ENCODE measurements at regions not wholly inside any gene's neighbourhood (a gene's known extent, or its start where the extent isn't known, plus 50 kb on each side); places are given as distances from the start of the nearest gene placed in this dataset.

DNA sequence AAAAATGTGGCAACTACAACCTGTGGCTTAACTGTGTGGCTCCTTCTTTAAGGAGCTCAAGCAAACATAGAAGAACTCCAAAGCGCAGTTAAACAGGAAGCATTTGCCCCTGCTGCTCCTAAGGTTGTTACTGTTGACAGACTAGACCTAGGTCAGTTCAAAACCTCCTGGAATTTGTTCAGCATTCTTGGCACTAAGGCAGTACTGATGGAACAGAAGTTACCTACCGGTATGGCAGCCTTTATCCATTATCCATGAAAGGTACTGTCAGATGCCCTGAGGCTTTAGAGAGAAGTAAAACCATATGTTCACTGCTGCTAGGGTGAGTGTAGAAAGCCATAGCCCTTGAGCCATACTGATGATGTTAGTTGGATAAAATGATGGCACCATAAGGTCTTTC, 916.5 kb upstream of the FAT3 start:
- H3K36me3 ChIP-seq (replicated peaks in 1 of 2; ENCODE audit: control insufficient read depth in 2 of 2, insufficient read depth in 2 of 2, low read length in 2 of 2), result no peaks in the 10 kb centered on the region
- H2BK120ac ChIP-seq (ENCODE audit: low read depth, low read length), result no peak overlapping the region
- H3K27me3 ChIP-seq (ENCODE audit: control insufficient read depth in 3 of 3, insufficient read depth in 3 of 3, low read depth in 1 of 3, low read length in 3 of 3), result no peaks in the 10 kb centered on the region
- no peak overlapping the region for H2AFZ ChIP-seq (ENCODE audit: low read length)
- H2AK5ac ChIP-seq (ENCODE audit: low read depth, low read length), result no peak overlapping the region
- no peak overlapping the region for H2BK15ac ChIP-seq (ENCODE audit: low read length)
- H2BK5ac ChIP-seq (ENCODE audit: low read length), result no peak overlapping the region
- H3K18ac ChIP-seq (ENCODE audit: low read length), result no peak overlapping the region
- WGBS, 2 donors (ENCODE audit: extremely low coverage in 2 of 2, insufficient read length in 2 of 2, insufficient replicate concordance in 1 of 2), result no CpG with 5 or more reads among the region's 2 CpGs
- no peak for DNase-seq (ENCODE audit: low spot score)
- peaks cover 0 to 3% of the 10 kb centered on the region in 2 donors for H3K4me1 ChIP-seq (ENCODE audit: control insufficient read depth in 2 of 2, insufficient read depth in 1 of 2, low read depth in 1 of 2, low read length in 2 of 2)
- H3K4ac ChIP-seq (ENCODE audit: low read length), result no peak overlapping the region
- no peak overlapping the region for H4K91ac ChIP-seq (ENCODE audit: low read depth, low read length, poor library complexity)
- no peak overlapping the region for H3K14ac ChIP-seq (ENCODE audit: low read length)
- H2BK12ac ChIP-seq (ENCODE audit: low read length), result no peak overlapping the region
- H3K4me2 ChIP-seq (ENCODE audit: insufficient read depth, low read length, poor library complexity, severe bottlenecking), result no peak overlapping the region
- H3K9me3 ChIP-seq (replicated peaks in 1 of 2; ENCODE audit: control insufficient read depth in 2 of 2, insufficient read depth in 1 of 2, low read depth in 1 of 2, low read length in 2 of 2), result no peaks in the 10 kb centered on the region
- no peak overlapping the region for H3K23ac ChIP-seq (ENCODE audit: low read depth, low read length, poor library complexity)
- H3K79me1 ChIP-seq (ENCODE audit: low read depth, low read length), result no peaks in the 10 kb centered on the region
- H3K4me3 ChIP-seq (ENCODE audit: low read length in 2 of 2), result no peak overlapping the region
- no peak overlapping the region for H4K8ac ChIP-seq (ENCODE audit: low read depth, low read length)
- H3K27ac ChIP-seq (replicated peaks; ENCODE audit: low read length), result no peak overlapping the region
- no peak overlapping the region for H3K9ac ChIP-seq (ENCODE audit: low read depth, low read length, poor library complexity)

DNA sequence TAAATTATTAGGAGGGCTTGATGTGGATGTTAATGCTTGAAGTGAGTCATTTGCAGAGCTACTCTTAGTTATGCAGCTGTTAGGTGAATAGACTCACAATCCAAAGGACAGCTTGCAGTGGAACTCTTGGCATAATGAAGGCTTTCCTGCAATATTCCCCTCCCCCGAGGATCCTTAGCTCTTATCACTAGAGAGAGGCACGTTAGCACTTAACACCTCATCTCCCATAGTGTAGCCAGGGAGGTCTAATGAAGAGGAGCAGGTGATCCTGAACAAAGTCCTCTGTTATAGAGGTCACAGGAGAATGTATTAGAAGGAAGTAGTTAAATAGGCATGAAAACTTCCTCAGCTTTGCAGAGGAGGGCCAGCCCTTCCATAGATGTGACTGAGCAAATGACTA, 919.2 kb upstream of the FAT3 start:
- Histone ChIP-seq H3K4me2 (ENCODE audit: insufficient read depth, low read length, poor library complexity, severe bottlenecking) (no peak overlapping the region), H3K36me3 (replicated peaks in 1 of 2; ENCODE audit: control insufficient read depth in 2 of 2, insufficient read depth in 2 of 2, low read length in 2 of 2) (no peaks in the 10 kb centered on the region), H3K27ac (replicated peaks; ENCODE audit: low read length) (no peak overlapping the region), H4K91ac (ENCODE audit: low read depth, low read length, poor library complexity) (no peak overlapping the region), H3K18ac (ENCODE audit: low read length) (no peak overlapping the region), H3K4me1 (ENCODE audit: control insufficient read depth in 2 of 2, insufficient read depth in 1 of 2, low read depth in 1 of 2, low read length in 2 of 2) (peaks cover 0 to 3% of the 10 kb centered on the region in 2 donors), H2BK5ac (ENCODE audit: low read length) (no peak overlapping the region), H3K4ac (ENCODE audit: low read length) (no peak overlapping the region), H3K9me3 (replicated peaks in 1 of 2; ENCODE audit: control insufficient read depth in 2 of 2, insufficient read depth in 1 of 2, low read depth in 1 of 2, low read length in 2 of 2) (no peaks in the 10 kb centered on the region), H3K4me3 (ENCODE audit: low read length in 2 of 2) (no peak overlapping the region), H2AFZ (ENCODE audit: low read length) (no peak overlapping the region), H3K9ac (ENCODE audit: low read depth, low read length, poor library complexity) (no peak overlapping the region), H2BK120ac (ENCODE audit: low read depth, low read length) (no peak overlapping the region), H3K14ac (ENCODE audit: low read length) (no peak overlapping the region), H4K8ac (ENCODE audit: low read depth, low read length) (no peak overlapping the region), H3K23ac (ENCODE audit: low read depth, low read length, poor library complexity) (no peak overlapping the region), H3K27me3 (ENCODE audit: control insufficient read depth in 3 of 3, insufficient read depth in 3 of 3, low read depth in 1 of 3, low read length in 3 of 3) (no peaks in the 10 kb centered on the region), H2AK5ac (ENCODE audit: low read depth, low read length) (no peak overlapping the region), H2BK12ac (ENCODE audit: low read length) (no peak overlapping the region), H2BK15ac (ENCODE audit: low read length) (no peak overlapping the region), H3K79me1 (ENCODE audit: low read depth, low read length) (no peaks in the 10 kb centered on the region)
- WGBS, 2 donors (ENCODE audit: extremely low coverage in 2 of 2, insufficient read length in 2 of 2, insufficient replicate concordance in 1 of 2), result no CpG with 5 or more reads among the region's 2 CpGs
- DNase-seq (ENCODE audit: low spot score), result no peak

DNA sequence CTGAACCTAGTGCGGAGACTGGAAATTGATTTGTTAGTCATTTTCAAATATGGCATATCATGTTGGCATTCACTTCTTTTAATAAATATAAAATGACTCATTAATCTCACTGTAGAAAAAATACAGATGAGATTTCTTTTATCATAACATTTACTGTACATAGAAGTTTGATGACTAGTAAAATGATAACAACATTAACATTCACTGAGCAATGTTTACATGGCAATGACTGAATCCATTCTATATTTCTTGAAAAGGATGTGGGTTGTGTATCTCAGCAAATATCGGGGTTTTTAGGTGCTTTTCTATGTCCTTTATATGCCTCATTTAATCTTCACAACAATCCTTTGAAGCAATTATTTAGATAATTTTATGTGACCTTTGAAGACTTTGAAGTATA, 920.9 kb upstream of the FAT3 start:
- H3K27me3 ChIP-seq (ENCODE audit: control insufficient read depth in 3 of 3, insufficient read depth in 3 of 3, low read depth in 1 of 3, low read length in 3 of 3), result no peaks in the 10 kb centered on the region
- no CpG with 5 or more reads among the region's 2 CpGs for WGBS, 2 donors (ENCODE audit: extremely low coverage in 2 of 2, insufficient read length in 2 of 2, insufficient replicate concordance in 1 of 2)
- H3K4ac ChIP-seq (ENCODE audit: low read length), result no peak overlapping the region
- H2BK5ac ChIP-seq (ENCODE audit: low read length), result no peak overlapping the region
- no peak overlapping the region for H2AFZ ChIP-seq (ENCODE audit: low read length)
- no peak overlapping the region for H2BK15ac ChIP-seq (ENCODE audit: low read length)
- H3K4me3 ChIP-seq (ENCODE audit: low read length in 2 of 2), result no peak overlapping the region
- H3K14ac ChIP-seq (ENCODE audit: low read length), result no peak overlapping the region
- H4K8ac ChIP-seq (ENCODE audit: low read depth, low read length), result no peak overlapping the region
- H3K79me1 ChIP-seq (ENCODE audit: low read depth, low read length), result no peaks in the 10 kb centered on the region
- H2BK120ac ChIP-seq (ENCODE audit: low read depth, low read length), result no peak overlapping the region
- no peaks in the 10 kb centered on the region for H3K36me3 ChIP-seq (replicated peaks in 1 of 2; ENCODE audit: control insufficient read depth in 2 of 2, insufficient read depth in 2 of 2, low read length in 2 of 2)
- no peak overlapping the region for H2BK12ac ChIP-seq (ENCODE audit: low read length)
- peaks cover 0 to 3% of the 10 kb centered on the region in 2 donors for H3K4me1 ChIP-seq (ENCODE audit: control insufficient read depth in 2 of 2, insufficient read depth in 1 of 2, low read depth in 1 of 2, low read length in 2 of 2)
- H2AK5ac ChIP-seq (ENCODE audit: low read depth, low read length), result no peak overlapping the region
- no peak overlapping the region for H3K18ac ChIP-seq (ENCODE audit: low read length)
- no peaks in the 10 kb centered on the region for H3K9me3 ChIP-seq (replicated peaks in 1 of 2; ENCODE audit: control insufficient read depth in 2 of 2, insufficient read depth in 1 of 2, low read depth in 1 of 2, low read length in 2 of 2)
- no peak overlapping the region for H4K91ac ChIP-seq (ENCODE audit: low read depth, low read length, poor library complexity)
- H3K27ac ChIP-seq (replicated peaks; ENCODE audit: low read length), result no peak overlapping the region
- no peak overlapping the region for H3K9ac ChIP-seq (ENCODE audit: low read depth, low read length, poor library complexity)
- H3K23ac ChIP-seq (ENCODE audit: low read depth, low read length, poor library complexity), result no peak overlapping the region
- no peak overlapping the region for H3K4me2 ChIP-seq (ENCODE audit: insufficient read depth, low read length, poor library complexity, severe bottlenecking)
- DNase-seq (ENCODE audit: low spot score), result no peak

DNA sequence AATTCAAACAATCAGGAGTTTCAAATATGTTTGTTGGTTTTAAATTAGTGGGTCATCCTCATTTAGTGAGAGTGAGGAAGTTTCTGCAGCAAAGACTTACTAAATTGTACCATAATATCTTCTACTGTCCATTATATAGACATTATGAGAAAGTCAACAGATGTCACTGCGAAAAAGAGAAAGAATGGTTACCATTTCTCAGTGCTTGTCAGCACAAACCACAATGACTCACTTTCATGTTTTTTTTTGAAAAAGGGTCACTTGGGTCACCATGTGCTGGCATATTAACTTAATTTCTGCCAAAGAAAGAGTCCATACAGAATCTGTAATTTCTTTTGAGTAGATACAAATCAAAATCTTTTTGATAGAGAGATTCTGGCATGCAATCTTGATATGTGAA, 924.6 kb upstream of the FAT3 start:
- Histone ChIP-seq H3K4me1 (ENCODE audit: control insufficient read depth in 2 of 2, insufficient read depth in 1 of 2, low read depth in 1 of 2, low read length in 2 of 2) (no peaks in the 10 kb centered on the region), H2BK120ac (ENCODE audit: low read depth, low read length) (no peak overlapping the region), H3K4me3 (ENCODE audit: low read length in 2 of 2) (no peak overlapping the region), H2BK12ac (ENCODE audit: low read length) (no peak overlapping the region), H2AFZ (ENCODE audit: low read length) (no peak overlapping the region), H3K79me1 (ENCODE audit: low read depth, low read length) (no peaks in the 10 kb centered on the region), H3K23ac (ENCODE audit: low read depth, low read length, poor library complexity) (no peak overlapping the region), H3K18ac (ENCODE audit: low read length) (no peak overlapping the region), H3K4me2 (ENCODE audit: insufficient read depth, low read length, poor library complexity, severe bottlenecking) (no peak overlapping the region), H4K8ac (ENCODE audit: low read depth, low read length) (no peak overlapping the region), H3K27ac (replicated peaks; ENCODE audit: low read length) (no peak overlapping the region), H3K4ac (ENCODE audit: low read length) (no peak overlapping the region), H3K27me3 (ENCODE audit: control insufficient read depth in 3 of 3, insufficient read depth in 3 of 3, low read depth in 1 of 3, low read length in 3 of 3) (no peaks in the 10 kb centered on the region), H3K36me3 (replicated peaks in 1 of 2; ENCODE audit: control insufficient read depth in 2 of 2, insufficient read depth in 2 of 2, low read length in 2 of 2) (no peaks in the 10 kb centered on the region), H4K91ac (ENCODE audit: low read depth, low read length, poor library complexity) (no peak overlapping the region), H3K14ac (ENCODE audit: low read length) (no peak overlapping the region), H3K9ac (ENCODE audit: low read depth, low read length, poor library complexity) (no peak overlapping the region), H2AK5ac (ENCODE audit: low read depth, low read length) (no peak overlapping the region), H3K9me3 (replicated peaks in 1 of 2; ENCODE audit: control insufficient read depth in 2 of 2, insufficient read depth in 1 of 2, low read depth in 1 of 2, low read length in 2 of 2) (no peaks in the 10 kb centered on the region), H2BK15ac (ENCODE audit: low read length) (no peak overlapping the region), H2BK5ac (ENCODE audit: low read length) (no peak overlapping the region)
- no peak for DNase-seq (ENCODE audit: low spot score)
- WGBS, 2 donors (ENCODE audit: extremely low coverage in 2 of 2, insufficient read length in 2 of 2, insufficient replicate concordance in 1 of 2), result no CpG with 5 or more reads among the region's 1 CpG
